ENCODE measurements at regions not wholly inside any gene's neighbourhood (a gene's known extent, or its start where the extent isn't known, plus 50 kb on each side); places are given as distances from the start of the nearest gene placed in this dataset.

GRCh38 chr3:72158639-72159326, 373.8 kb upstream of the PROK2 start:
- TF ChIP-seq POLR2AphosphoS5 (IDR thresholded peaks at IDR 0.05) (no peak), CTCF (IDR thresholded peaks at IDR 0.05) (no peak), POLR2A (IDR thresholded peaks at IDR 0.05; ENCODE audit: low read depth) (no peak)

All from esophagus muscularis mucosa (tissue), 3 donors.